Spleen (tissue), 11 donors: ENCODE measurements at regions not wholly inside any gene's neighbourhood (a gene's known extent, or its start where the extent isn't known, plus 50 kb on each side); places are given as distances from the start of the nearest gene placed in this dataset.
"Not testable (repeated sequence)": the region's sequence is repeated elsewhere in the genome, so short reads cannot be mapped to it uniquely, and the experiment has no call there.

Experiments used
- DNase-seq: peaks from one replicate; pipeline ENCODE4 v3.0.0-alpha.2; 2020
- H3K27ac ChIP-seq, 8 donors: fragments of 200-600 bp; sonication (generic) in 7 of 8; 1 replicate in 4 of 8; 2 replicates in 4 of 8; pipeline versions ENCODE4 v1.5.0 to v1.8.0; 2016 to 2021; ENCODE audit warnings: inconsistent platforms in 4 of 8, mild to moderate bottlenecking in 4 of 8, moderate library complexity in 1 of 8
- H3K27me3 ChIP-seq, 7 donors: fragments of 200-600 bp; sonication (generic) in 6 of 7; replicated peaks in 1 of 7; 1 replicate in 4 of 7; 2 replicates in 3 of 7; pipeline versions ENCODE4 v1.5.0 to v1.8.0; 2016 to 2021; ENCODE audit warnings: inconsistent platforms in 3 of 7, mild to moderate bottlenecking in 1 of 7
- H3K36me3 ChIP-seq, 6 donors: fragments of 200-600 bp; sonication (generic) in 5 of 6; 1 replicate in 4 of 6; 2 replicates in 2 of 6; pipeline versions ENCODE4 v1.5.0 to v1.8.0; 2016 to 2021; ENCODE audit warnings: inconsistent platforms in 2 of 6
- H3K4me1 ChIP-seq, 6 donors: fragments of 200-600 bp; sonication (generic) in 5 of 6; 1 replicate in 3 of 6; 2 replicates in 3 of 6; pipeline versions ENCODE4 v1.5.0 to v1.8.0; 2016 to 2021; ENCODE audit warnings: inconsistent platforms in 3 of 6
- H3K4me3 ChIP-seq, 8 donors: fragments of 200-600 bp; sonication (generic) in 7 of 8; 1 replicate in 4 of 8; 2 replicates in 4 of 8; pipeline versions ENCODE4 v1.5.0 to v1.8.0; 2016 to 2021; ENCODE audit warnings: inconsistent platforms in 4 of 8, mild to moderate bottlenecking in 4 of 8, moderate library complexity in 2 of 8
- H3K9me3 ChIP-seq, 8 donors: fragments of 200-600 bp; sonication (generic) in 7 of 8; 1 replicate in 4 of 8; 2 replicates in 4 of 8; pipeline versions ENCODE4 v1.5.0 to v1.8.0; 2016 to 2021; ENCODE audit warnings: inconsistent platforms in 4 of 8
- POLR2A ChIP-seq, 3 donors: fragments of 450-650 bp; IDR thresholded peaks; one replicate each; pipeline ENCODE4 v1.5.1; 2017; ENCODE audit warnings: antibody characterized with exemption in 3 of 3, mild to moderate bottlenecking in 1 of 3
- POLR2AphosphoS5 ChIP-seq, 3 donors: sonication (generic); formaldehyde crosslinking; IDR thresholded peaks; one replicate each; pipeline ENCODE4 v1.5.1; 2017; ENCODE audit warnings: antibody characterized with exemption in 3 of 3
- WGBS, 5 donors: extraction: QIAGEN DNeasy Blood & Tissue Kit in 3 of 5; methylation state at CpG; one replicate each; pipeline versions ENCODE4 v1.1.5 to v1.1.7; 2013 to 2018; 5-methylcytosine and 5-hydroxymethylcytosine counted together
- intact Hi-C: fragments of 100-400 bp; cut with DNase I; formaldehyde crosslinking; loops from one replicate; pipeline ENCODE4 v1.15.0; 2023; ENCODE audit warnings: low total_unique reads
- TF ChIP-seq, protein P1 (sequence below), 11 experiments: fragments of 200-600 bp in 7 of 11; fragments of 450-650 bp in 4 of 11; sonication (generic) in 4 of 11; IDR thresholded peaks in 8 of 11; conservative IDR thresholded peaks in 3 of 11; 1 replicate in 7 of 11; 2 replicates in 4 of 11; pipeline versions ENCODE4 v1.4.0 to v1.8.0; 2016 to 2021; ENCODE audit warnings: antibody characterized with exemption in 11 of 11, inconsistent platforms in 4 of 11, mild to moderate bottlenecking in 1 of 11
- donor health status: healthy with polysubstance abuse.
- donor health status: DM: no; HTN: no; CAD: no; lungs with moderate emphysema.
- donor health status: DM: no; HTN: no; CAD: no.
- donor health status: Bipolar disorder and iron deficiency.
- donor health status: healthy.
- donor health status: DM: no; HTN: no; CAD: no.
- donor health status: DM: yes; HTN: yes; CAD: no.

DNA sequence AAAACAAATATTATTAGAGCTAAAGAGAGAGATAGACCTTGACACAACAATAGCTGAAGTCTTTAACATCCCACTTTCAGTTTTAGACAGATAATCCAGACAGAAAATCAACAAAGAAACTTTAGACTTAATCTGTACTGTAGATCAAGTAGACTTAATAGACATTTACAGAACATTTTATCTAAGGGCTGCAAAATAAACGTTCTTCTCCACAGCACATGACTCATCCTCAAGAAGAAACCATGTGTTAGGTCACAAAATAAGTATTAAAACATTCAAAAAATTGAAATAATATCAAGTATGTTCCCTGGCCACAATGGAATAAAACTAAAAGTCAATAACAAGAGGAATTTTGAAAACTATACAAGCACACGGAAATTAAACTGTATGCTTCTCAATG lies 1510.3 kb upstream of the PCDH10 start:
- H3K27ac ChIP-seq, result no peak overlapping the region
- 80 to 86% (median 84%) methylated on average over 2 of the region's 2 CpGs for WGBS, 5 donors
- no peaks in the 10 kb centered on the region for H3K36me3 ChIP-seq
- intact Hi-C loops, result no loop called here
- no peak for DNase-seq
- H3K27me3 ChIP-seq, result no peaks in the 10 kb centered on the region
- peaks cover 0 to 42% (median 11%) of the 10 kb centered on the region in 8 donors for H3K9me3 ChIP-seq
- no peak for TF ChIP-seq POLR2A (IDR thresholded peaks at IDR 0.05)
- no peak for TF ChIP-seq POLR2AphosphoS5 (IDR thresholded peaks at IDR 0.05)
- TF ChIP-seq, protein P1, sequence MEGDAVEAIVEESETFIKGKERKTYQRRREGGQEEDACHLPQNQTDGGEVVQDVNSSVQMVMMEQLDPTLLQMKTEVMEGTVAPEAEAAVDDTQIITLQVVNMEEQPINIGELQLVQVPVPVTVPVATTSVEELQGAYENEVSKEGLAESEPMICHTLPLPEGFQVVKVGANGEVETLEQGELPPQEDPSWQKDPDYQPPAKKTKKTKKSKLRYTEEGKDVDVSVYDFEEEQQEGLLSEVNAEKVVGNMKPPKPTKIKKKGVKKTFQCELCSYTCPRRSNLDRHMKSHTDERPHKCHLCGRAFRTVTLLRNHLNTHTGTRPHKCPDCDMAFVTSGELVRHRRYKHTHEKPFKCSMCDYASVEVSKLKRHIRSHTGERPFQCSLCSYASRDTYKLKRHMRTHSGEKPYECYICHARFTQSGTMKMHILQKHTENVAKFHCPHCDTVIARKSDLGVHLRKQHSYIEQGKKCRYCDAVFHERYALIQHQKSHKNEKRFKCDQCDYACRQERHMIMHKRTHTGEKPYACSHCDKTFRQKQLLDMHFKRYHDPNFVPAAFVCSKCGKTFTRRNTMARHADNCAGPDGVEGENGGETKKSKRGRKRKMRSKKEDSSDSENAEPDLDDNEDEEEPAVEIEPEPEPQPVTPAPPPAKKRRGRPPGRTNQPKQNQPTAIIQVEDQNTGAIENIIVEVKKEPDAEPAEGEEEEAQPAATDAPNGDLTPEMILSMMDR (IDR thresholded peaks at IDR 0.05 in 8 of 11, conservative IDR thresholded peaks at IDR 0.05 in 3 of 11), result no peak
- no peak overlapping the region for H3K4me3 ChIP-seq
- H3K4me1 ChIP-seq, result no peaks in the 10 kb centered on the region

GRCh38 chr4:131644619-131645018 lies 1504.5 kb upstream of the PCDH10 start:
- no peak for DNase-seq
- no peak overlapping the region for H3K27ac ChIP-seq
- TF ChIP-seq POLR2AphosphoS5 (IDR thresholded peaks at IDR 0.05), result no peak
- TF ChIP-seq, protein P1 (IDR thresholded peaks at IDR 0.05 in 8 of 11, conservative IDR thresholded peaks at IDR 0.05 in 3 of 11), result no peak
- TF ChIP-seq POLR2A (IDR thresholded peaks at IDR 0.05), result no peak
- H3K9me3 ChIP-seq, result peaks cover 0 to 12% (median 0%) of the 10 kb centered on the region in 8 donors
- H3K4me1 ChIP-seq, result no peaks in the 10 kb centered on the region
- H3K27me3 ChIP-seq, result no peaks in the 10 kb centered on the region
- H3K4me3 ChIP-seq, result no peak overlapping the region
- intact Hi-C loops, result no loop called here
- H3K36me3 ChIP-seq, result no peaks in the 10 kb centered on the region
- WGBS, 5 donors, result 49 to 81% (median 74%) methylated on average over 1 of the region's 1 CpG

- no peak for DNase-seq
- H3K4me3 ChIP-seq, result no peak overlapping the region
- 90 to 97% (median 93%) methylated on average over 2 of the region's 2 CpGs for WGBS, 5 donors
- no peaks in the 10 kb centered on the region for H3K27me3 ChIP-seq
- no peak overlapping the region for H3K27ac ChIP-seq
- H3K9me3 ChIP-seq, result no peaks in the 10 kb centered on the region
- TF ChIP-seq, protein P1 (IDR thresholded peaks at IDR 0.05 in 8 of 11, conservative IDR thresholded peaks at IDR 0.05 in 3 of 11), result no peak
- TF ChIP-seq POLR2A (IDR thresholded peaks at IDR 0.05), result no peak
- TF ChIP-seq POLR2AphosphoS5 (IDR thresholded peaks at IDR 0.05), result no peak
- intact Hi-C loops, result no loop called here
- no peaks in the 10 kb centered on the region for H3K4me1 ChIP-seq
- no peaks in the 10 kb centered on the region for H3K36me3 ChIP-seq
Observed at GRCh38 chr4:131649227-131649626, 1499.9 kb upstream of the PCDH10 start.

DNA sequence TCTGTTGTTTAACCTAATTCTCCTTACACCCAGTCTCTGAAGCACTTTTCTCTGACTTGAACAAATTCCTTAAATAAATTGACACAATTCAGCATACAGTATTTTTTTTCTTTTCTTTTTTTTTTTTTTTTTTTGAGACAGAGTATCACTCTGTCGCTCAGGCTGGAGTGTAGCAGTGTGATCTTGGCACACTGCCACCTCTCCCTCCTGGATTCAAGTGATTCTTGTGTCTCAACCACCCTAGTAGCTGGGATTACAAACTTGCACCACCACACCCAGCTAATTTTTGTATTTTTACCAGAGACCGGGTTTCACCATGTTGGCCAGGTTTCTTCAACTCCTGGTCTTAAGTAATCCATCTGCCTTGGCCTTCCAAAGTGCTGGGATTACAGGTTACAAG lies 1498.1 kb upstream of the PCDH10 start:
- H3K4me1 ChIP-seq, result no peaks in the 10 kb centered on the region

DNA sequence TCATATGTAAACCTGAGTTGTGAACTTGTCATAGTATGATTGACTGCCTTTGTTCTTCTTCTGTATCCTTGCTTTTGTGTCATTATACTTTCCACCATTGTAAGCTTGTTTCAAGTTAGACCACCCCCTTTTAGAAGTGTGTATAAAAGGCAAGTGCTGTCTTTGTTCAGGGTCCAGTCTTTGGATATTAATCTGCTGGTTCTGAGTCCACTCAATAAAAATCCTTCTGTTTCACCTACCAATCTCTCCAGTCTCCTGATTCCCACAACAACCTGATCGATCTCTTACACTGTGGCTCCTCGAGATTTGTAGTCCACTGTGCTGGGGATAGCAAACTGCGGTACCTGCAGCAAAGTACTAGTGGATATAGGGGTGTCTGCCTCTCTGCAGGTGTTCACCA lies 1465.8 kb upstream of the PCDH10 start:
- DNase-seq, intact Hi-C loops, H3K27me3 ChIP-seq, H3K36me3 ChIP-seq, H3K27ac ChIP-seq, H3K4me3 ChIP-seq, H3K4me1 ChIP-seq: not testable (repeated sequence)
- 63 to 89% (median 79%) methylated on average over 3 of the region's 3 CpGs for WGBS, 5 donors
- H3K9me3 ChIP-seq, result peaks cover 0 to 43% (median 39%) of the 10 kb centered on the region in 8 donors

More for the DNA sequence above, 1498.1 kb upstream of the PCDH10 start:
- no peak overlapping the region for H3K4me3 ChIP-seq
- no peak overlapping the region for H3K27ac ChIP-seq
- peaks cover 0 to 4% (median 0%) of the 10 kb centered on the region in 8 donors for H3K9me3 ChIP-seq
- intact Hi-C loops, result no loop called here
- H3K27me3 ChIP-seq, result no peaks in the 10 kb centered on the region
- TF ChIP-seq, protein P1 (IDR thresholded peaks at IDR 0.05 in 8 of 11, conservative IDR thresholded peaks at IDR 0.05 in 3 of 11), result no peak
- TF ChIP-seq POLR2AphosphoS5 (IDR thresholded peaks at IDR 0.05) (no peak), POLR2A (IDR thresholded peaks at IDR 0.05) (no peak)
- DNase-seq, result no peak
- H3K36me3 ChIP-seq, result no peaks in the 10 kb centered on the region
- WGBS, 5 donors, result 78 to 87% (median 86%) methylated on average over 2 of the region's 2 CpGs
